Bronchial epithelial cell (primary cell): ENCODE measurements at regions not wholly inside any gene's neighbourhood (a gene's known extent, or its start where the extent isn't known, plus 50 kb on each side); places are given as distances from the start of the nearest gene placed in this dataset.
A peak's percentile ranks its signal among the peaks of the same experiment; 100 is the strongest.

Experiments
- DNase-seq: peaks from one replicate; pipeline ENCODE4 v3.0.0-alpha.2; 2010; ENCODE audit warnings: low read depth
- FAIRE-seq: peaks from 2 replicates; lab custom pipeline; 2011; peaks lifted over from hg19 to GRCh38; lab: Jason Lieb, UNC
- H3K27me3 ChIP-seq: 2 replicates; pipeline ENCODE4 v1.5.1; 2011; ENCODE audit warnings: low read length; ENCODE audit not compliant: control insufficient read depth, insufficient read depth
- H3K36me3 ChIP-seq: 2 replicates; pipeline ENCODE4 v1.5.1; 2011; ENCODE audit warnings: low read length; ENCODE audit not compliant: control insufficient read depth, insufficient read depth
- H3K4me3 ChIP-seq: 2 replicates; pipeline ENCODE4 v1.5.1; 2011; ENCODE audit warnings: mild to moderate bottlenecking, low read depth, low read length, control low read depth
- CTCF ChIP-seq: IDR thresholded peaks from 2 replicates; pipeline ENCODE4 v1.5.1; 2011; ENCODE audit warnings: mild to moderate bottlenecking, moderate library complexity, low read length, control low read depth, inconsistent platforms; ENCODE audit not compliant: insufficient read depth, severe bottlenecking

- Histone ChIP-seq H3K36me3 (no peaks in the 10 kb centered on the region), H3K4me3 (no peak overlapping the region), H3K27me3 (no peaks in the 10 kb centered on the region)
- FAIRE-seq (peak; percentile 32), DNase-seq (peak; percentile 92)
- TF ChIP-seq CTCF = no peak
Measured at GRCh38 chr7:17532861-17533404, 234.5 kb downstream of the AHR start.

GRCh38 chr7:17534348-17534747, 235.9 kb downstream of the AHR start:
- no peaks in the 10 kb centered on the region for H3K36me3 ChIP-seq
- no peaks in the 10 kb centered on the region for H3K27me3 ChIP-seq
- FAIRE-seq = no peak
- no peak overlapping the region for H3K4me3 ChIP-seq
- TF ChIP-seq CTCF = no peak
- DNase-seq = no peak

GRCh38 chr7:17535776-17536175, 237.3 kb downstream of the AHR start:
- TF ChIP-seq CTCF = no peak
- H3K27me3 ChIP-seq = no peaks in the 10 kb centered on the region
- DNase-seq (peak; percentile 64), FAIRE-seq (no peak)
- no peaks in the 10 kb centered on the region for H3K36me3 ChIP-seq
- no peak overlapping the region for H3K4me3 ChIP-seq

GRCh38 chr7:17544401-17544800, 245.9 kb downstream of the AHR start:
- no peaks in the 10 kb centered on the region for H3K27me3 ChIP-seq
- no peaks in the 10 kb centered on the region for H3K36me3 ChIP-seq
- H3K4me3 ChIP-seq = no peak overlapping the region
- FAIRE-seq (no peak), DNase-seq (no peak)
- no peak for TF ChIP-seq CTCF

- no peak for TF ChIP-seq CTCF
Measured at GRCh38 chr7:17545348-17545747, 246.9 kb downstream of the AHR start.

GRCh38 chr7:17546189-17546588, 247.7 kb downstream of the AHR start:
- DNase-seq (no peak), FAIRE-seq (no peak)
- Histone ChIP-seq H3K4me3 (no peak overlapping the region), H3K27me3 (no peaks in the 10 kb centered on the region), H3K36me3 (no peaks in the 10 kb centered on the region)
- no peak for TF ChIP-seq CTCF

More at GRCh38 chr7:17545348-17545747, 246.9 kb downstream of the AHR start:
- DNase-seq = no peak
- no peak for FAIRE-seq
- H3K27me3 ChIP-seq = no peaks in the 10 kb centered on the region
- no peak overlapping the region for H3K4me3 ChIP-seq
- no peaks in the 10 kb centered on the region for H3K36me3 ChIP-seq
